K562 (cell line): ENCODE measurements at regions not wholly inside any gene's neighbourhood (a gene's known extent, or its start where the extent isn't known, plus 50 kb on each side); places are given as distances from the start of the nearest gene placed in this dataset.

Experiments
- CEBPZ ChIP-seq: fragments of 150-350 bp; IDR thresholded peaks from 2 replicates; pipeline ENCODE4 v1.6.1; 2014; ENCODE audit warnings: low read depth, mild to moderate bottlenecking, low read length, borderline replicate concordance
- CTCF ChIP-seq, 3 experiments: IDR thresholded peaks in 2 of 3; conservative IDR thresholded peaks in 1 of 3; 2 replicates each; pipeline ENCODE4 v1.5.1; 2011 to 2012; ENCODE audit warnings: low read length in 3 of 3, mild to moderate bottlenecking in 3 of 3, control low read depth in 2 of 3, improper control_type of control experiment in 1 of 3, inconsistent platforms in 1 of 3, low read depth in 1 of 3, mixed read lengths in 1 of 3, moderate library complexity in 1 of 3; ENCODE audit not compliant: insufficient read depth in 2 of 3
- NRF1 ChIP-seq, 2 experiments: fragments of 450-650 bp; IDR thresholded peaks in 1 of 2; conservative IDR thresholded peaks in 1 of 2; 2 replicates each; pipeline ENCODE4 v1.6.1; 2014; ENCODE audit warnings: mild to moderate bottlenecking in 2 of 2
- SP1 ChIP-seq: sonication (generic); formaldehyde crosslinking; IDR thresholded peaks from 2 replicates; pipeline ENCODE4 v1.8.1; 2022; ENCODE audit warnings: mild to moderate bottlenecking, missing genetic modification reagents
- ZNF395 ChIP-seq: fragments of 200-800 bp; sonication (Bioruptor generic); IDR thresholded peaks from 2 replicates; pipeline ENCODE4 v1.6.1; 2017; ENCODE audit warnings: missing genetic modification characterization, missing compliant biosample characterization

- TF ChIP-seq SP1, result no peak
- TF ChIP-seq ZNF395 (CRISPR knock-in tag), result no peak; the same call in none of the 2 replicates
- no peak for TF ChIP-seq CTCF (IDR thresholded peaks at IDR 0.05 in 2 of 3, conservative IDR thresholded peaks at IDR 0.05 in 1 of 3; ENCODE audit: insufficient read depth in 2 of 3, low read depth in 1 of 3, low read length in 3 of 3)
- TF ChIP-seq CEBPZ, result no peak
- no peak for TF ChIP-seq NRF1 (conservative IDR thresholded peaks at IDR 0.05 in 1 of 2, IDR thresholded peaks at IDR 0.05 in 1 of 2)
These were observed 53.4 kb upstream of the ANTXR2 start for GRCh38 chr4:80126435-80126834.
